Liver (tissue), 3 donors: ENCODE measurements at regions not wholly inside any gene's neighbourhood (a gene's known extent, or its start where the extent isn't known, plus 50 kb on each side); places are given as distances from the start of the nearest gene placed in this dataset.

Experiments used
- RXRA ChIP-seq, 2 donors: IDR thresholded peaks; 2 replicates each; pipeline ENCODE4 v1.6.1; 2017 to 2018; ENCODE audit warnings: antibody characterized with exemption in 2 of 2, mild to moderate bottlenecking in 1 of 2
- TF ChIP-seq, protein P1 (sequence below): fragments of 150-350 bp; IDR thresholded peaks from 2 replicates; pipeline ENCODE4 v1.5.1; 2017; ENCODE audit warnings: improper control_type of control experiment, low read depth, low read length; ENCODE audit not compliant: missing input control
- donor health status: healthy.
- donor health status: healthy.

DNA sequence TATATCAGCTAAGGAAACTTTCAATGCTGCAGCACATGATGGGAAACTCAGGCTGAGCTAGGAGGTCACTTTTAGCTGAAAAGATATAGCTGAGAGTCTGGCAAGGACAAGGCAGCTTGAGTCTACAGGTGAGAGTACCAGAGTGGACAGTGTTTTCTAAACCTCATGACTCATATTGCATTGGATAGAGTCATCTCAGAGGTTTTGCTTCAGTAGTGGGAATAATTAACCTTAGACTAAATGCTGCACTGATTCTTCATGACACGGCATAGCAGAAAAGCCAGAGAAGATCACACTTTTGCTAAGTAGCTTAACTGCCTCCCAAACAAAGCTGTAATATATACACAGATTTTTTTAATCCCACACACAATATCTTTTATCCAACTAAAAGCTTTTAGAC is 865.0 kb upstream of the CDH2 start:
- TF ChIP-seq, protein P1, sequence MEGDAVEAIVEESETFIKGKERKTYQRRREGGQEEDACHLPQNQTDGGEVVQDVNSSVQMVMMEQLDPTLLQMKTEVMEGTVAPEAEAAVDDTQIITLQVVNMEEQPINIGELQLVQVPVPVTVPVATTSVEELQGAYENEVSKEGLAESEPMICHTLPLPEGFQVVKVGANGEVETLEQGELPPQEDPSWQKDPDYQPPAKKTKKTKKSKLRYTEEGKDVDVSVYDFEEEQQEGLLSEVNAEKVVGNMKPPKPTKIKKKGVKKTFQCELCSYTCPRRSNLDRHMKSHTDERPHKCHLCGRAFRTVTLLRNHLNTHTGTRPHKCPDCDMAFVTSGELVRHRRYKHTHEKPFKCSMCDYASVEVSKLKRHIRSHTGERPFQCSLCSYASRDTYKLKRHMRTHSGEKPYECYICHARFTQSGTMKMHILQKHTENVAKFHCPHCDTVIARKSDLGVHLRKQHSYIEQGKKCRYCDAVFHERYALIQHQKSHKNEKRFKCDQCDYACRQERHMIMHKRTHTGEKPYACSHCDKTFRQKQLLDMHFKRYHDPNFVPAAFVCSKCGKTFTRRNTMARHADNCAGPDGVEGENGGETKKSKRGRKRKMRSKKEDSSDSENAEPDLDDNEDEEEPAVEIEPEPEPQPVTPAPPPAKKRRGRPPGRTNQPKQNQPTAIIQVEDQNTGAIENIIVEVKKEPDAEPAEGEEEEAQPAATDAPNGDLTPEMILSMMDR = no peak
- no peak for TF ChIP-seq RXRA (IDR thresholded peaks at IDR 0.05)
